B cell (primary cell): ENCODE measurements at regions not wholly inside any gene's neighbourhood (a gene's known extent, or its start where the extent isn't known, plus 50 kb on each side); places are given as distances from the start of the nearest gene placed in this dataset.

Experiments
- ATAC-seq: fragments of 200-7000 bp; cut with Tn5 transposase; one replicate; pipeline ENCODE4 v1.10.0; 2021; ENCODE audit warnings: low read depth, mild to moderate bottlenecking, moderate number of reproducible peaks, moderate library complexity
- CTCF ChIA-PET: fragments of 350-600 bp; sonication (Branson Sonifier 250); formaldehyde crosslinking; loops from one replicate; lab custom pipeline; 2021; ENCODE audit warnings: antibody characterized with exemption, inconsistent platforms; lab: Charles Lee
- POLR2A ChIA-PET: fragments of 350-600 bp; sonication (Branson Sonifier 250); formaldehyde crosslinking; loops from one replicate; lab custom pipeline; 2021; ENCODE audit warnings: antibody characterized with exemption; lab: Charles Lee
- DNase-seq: peaks from one replicate; pipeline ENCODE4 v3.0.0; 2013
- H2AFZ ChIP-seq: 2 replicates; pipeline ENCODE4 v1.6.1; 2012; ENCODE audit warnings: mild to moderate bottlenecking, low read depth, low read length; ENCODE audit not compliant: insufficient read depth, poor library complexity, severe bottlenecking
- H3K27ac ChIP-seq, 2 donors: 1 replicate in 1 of 2; 2 replicates in 1 of 2; pipeline ENCODE4 v1.5.1; 2012 to 2013; ENCODE audit warnings: low read length in 2 of 2, mild to moderate bottlenecking in 2 of 2, moderate library complexity in 1 of 2
- H3K27me3 ChIP-seq, 4 experiments: fragments of 200-600 bp in 1 of 4; sonication (generic) in 1 of 4; replicated peaks in 1 of 4; 1 replicate in 2 of 4; 2 replicates in 2 of 4; pipeline versions ENCODE4 v1.6.1 to v1.7.0; 2013 to 2016; ENCODE audit warnings: low read length in 3 of 4, mild to moderate bottlenecking in 2 of 4, mixed read lengths in 1 of 4, moderate library complexity in 1 of 4; ENCODE audit not compliant: insufficient read depth in 4 of 4, control insufficient read depth in 3 of 4; ENCODE audit errors: control extremely low read depth in 1 of 4
- H3K36me3 ChIP-seq, 2 experiments: replicated peaks in 1 of 2; 1 replicate in 1 of 2; 2 replicates in 1 of 2; pipeline versions ENCODE4 v1.6.1 to v1.7.1; 2013; ENCODE audit warnings: low read length in 1 of 2; ENCODE audit not compliant: insufficient read depth in 2 of 2, control insufficient read depth in 1 of 2; ENCODE audit errors: control extremely low read depth in 1 of 2, extremely low read depth in 1 of 2
- H3K4me1 ChIP-seq, 2 donors: fragments of 200-600 bp in 1 of 2; sonication (generic) in 1 of 2; 1 replicate in 1 of 2; 2 replicates in 1 of 2; pipeline versions ENCODE4 v1.5.1 to v1.6.1; 2013 to 2017; ENCODE audit warnings: low read length in 2 of 2; ENCODE audit not compliant: control insufficient read depth in 2 of 2, insufficient read depth in 2 of 2
- H3K4me2 ChIP-seq: replicated peaks from 2 replicates; pipeline ENCODE3; 2012; ENCODE audit warnings: mild to moderate bottlenecking, low read depth, low read length; ENCODE audit not compliant: poor library complexity, severe bottlenecking
- H3K4me3 ChIP-seq, 5 experiments: fragments of 200-600 bp in 1 of 5; sonication (generic) in 1 of 5; 1 replicate in 3 of 5; 2 replicates in 2 of 5; pipeline versions ENCODE4 v1.5.1 to v1.7.0; 2011 to 2016; ENCODE audit warnings: low read length in 4 of 5, mild to moderate bottlenecking in 4 of 5, low read depth in 2 of 5, control low read depth in 1 of 5, moderate library complexity in 1 of 5; ENCODE audit not compliant: insufficient read depth in 1 of 5; ENCODE audit errors: control extremely low read depth in 1 of 5, extremely low read depth in 1 of 5
- H3K79me2 ChIP-seq: fragments of 200-600 bp; sonication (generic); one replicate; pipeline ENCODE4 v1.6.0; 2016; ENCODE audit warnings: low read length; ENCODE audit not compliant: control insufficient read depth, insufficient read depth
- H3K9ac ChIP-seq: fragments of 200-600 bp; sonication (generic); 2 replicates; pipeline ENCODE4 v1.6.1; 2017; ENCODE audit warnings: mild to moderate bottlenecking, low read length, moderate library complexity
- H3K9me3 ChIP-seq, 3 donors: one replicate each; pipeline versions ENCODE4 v1.6.1 to v1.7.1; 2013; ENCODE audit warnings: low read length in 2 of 3; ENCODE audit not compliant: control insufficient read depth in 2 of 3, insufficient read depth in 1 of 3; ENCODE audit errors: control extremely low read depth in 1 of 3
- H4K20me1 ChIP-seq: 2 replicates; pipeline ENCODE4 v1.6.0; 2012; ENCODE audit warnings: mild to moderate bottlenecking, low read length; ENCODE audit not compliant: insufficient read depth, control insufficient read depth, poor library complexity, severe bottlenecking
- H3K27ac Mint-ChIP-seq: one replicate; pipeline ENCODE4 v1.8.0; 2021; ENCODE audit warnings: mixed read lengths
- H3K27me3 Mint-ChIP-seq: one replicate; pipeline ENCODE4 v1.8.0; 2021; ENCODE audit warnings: mixed read lengths
- H3K4me1 Mint-ChIP-seq: one replicate; pipeline ENCODE4 v1.8.0; 2021; ENCODE audit warnings: mixed read lengths
- H3K4me3 Mint-ChIP-seq: one replicate; pipeline ENCODE4 v1.8.0; 2021; ENCODE audit warnings: mixed read lengths
- H3K9me3 Mint-ChIP-seq: one replicate; pipeline ENCODE4 v1.8.0; 2022; ENCODE audit warnings: mixed read lengths; ENCODE audit not compliant: insufficient read depth
- EZH2 ChIP-seq: IDR thresholded peaks from 2 replicates; pipeline ENCODE4 v1.6.1; 2012; ENCODE audit warnings: borderline replicate concordance, low read depth, mild to moderate bottlenecking, moderate library complexity, low read length; ENCODE audit not compliant: insufficient read depth, poor library complexity, severe bottlenecking
- WGBS: methylation state at CpG from one replicate; pipeline ENCODE4 v1.1.5; 2013; ENCODE audit warnings: missing lambda C conversion rate; ENCODE audit not compliant: insufficient coverage; 5-methylcytosine and 5-hydroxymethylcytosine counted together
- intact Hi-C: fragments of 100-400 bp; cut with micrococcal nuclease; formaldehyde crosslinking; loops from one replicate; pipeline ENCODE4 v1.10.0; 2022
- TF ChIP-seq, protein P1 (sequence below): fragments of 200-600 bp; IDR thresholded peaks from one replicate; pipeline ENCODE4 v1.8.0; 2022; ENCODE audit warnings: antibody characterized with exemption, mild to moderate bottlenecking

DNA sequence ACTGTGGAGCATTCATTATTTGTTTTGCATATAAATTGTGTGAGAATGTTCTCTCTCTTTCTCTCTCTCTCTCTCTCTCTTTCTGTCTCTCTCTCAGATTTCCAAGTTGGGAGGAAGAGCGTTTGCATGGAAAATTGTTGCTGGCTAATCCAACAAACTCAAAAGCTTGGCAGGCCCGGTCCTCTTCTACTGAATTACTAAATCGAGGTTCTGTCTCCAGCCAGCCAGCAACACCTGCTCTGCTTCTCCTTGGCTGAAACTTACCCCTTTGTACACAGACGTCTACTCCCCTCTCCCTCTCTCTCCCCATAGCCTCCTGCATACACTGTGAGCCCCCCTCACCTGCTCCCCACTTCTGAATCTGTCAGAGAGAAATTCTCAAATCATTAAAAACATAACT, 996.4 kb upstream of the AUTS2 start:
- no peaks in the 10 kb centered on the region for H3K27me3 ChIP-seq
- ATAC-seq, result no peak
- H3K9me3 ChIP-seq, result peaks cover 0 to 2% (median 1%) of the 10 kb centered on the region in 3 donors
- Mint-ChIP-seq H3K27ac (no peak overlapping the region), H3K4me3 (no peak overlapping the region), H3K4me1 (no peaks in the 10 kb centered on the region), H3K9me3 (peaks cover 3% of the 10 kb centered on the region), H3K27me3 (no peaks in the 10 kb centered on the region)
- H2AFZ ChIP-seq, result no peak overlapping the region
- H3K36me3 ChIP-seq, result no peaks in the 10 kb centered on the region
- intact Hi-C loops, result no loop called here
- POLR2A ChIA-PET, result no interaction called here
- no peak overlapping the region for H3K27ac ChIP-seq
- no peak for DNase-seq
- no peak overlapping the region for H3K4me3 ChIP-seq
- 89% methylated on average over 4 of the region's 4 CpGs for WGBS
- no peaks in the 10 kb centered on the region for H3K4me1 ChIP-seq
- no peak for TF ChIP-seq EZH2
- TF ChIP-seq, protein P1, sequence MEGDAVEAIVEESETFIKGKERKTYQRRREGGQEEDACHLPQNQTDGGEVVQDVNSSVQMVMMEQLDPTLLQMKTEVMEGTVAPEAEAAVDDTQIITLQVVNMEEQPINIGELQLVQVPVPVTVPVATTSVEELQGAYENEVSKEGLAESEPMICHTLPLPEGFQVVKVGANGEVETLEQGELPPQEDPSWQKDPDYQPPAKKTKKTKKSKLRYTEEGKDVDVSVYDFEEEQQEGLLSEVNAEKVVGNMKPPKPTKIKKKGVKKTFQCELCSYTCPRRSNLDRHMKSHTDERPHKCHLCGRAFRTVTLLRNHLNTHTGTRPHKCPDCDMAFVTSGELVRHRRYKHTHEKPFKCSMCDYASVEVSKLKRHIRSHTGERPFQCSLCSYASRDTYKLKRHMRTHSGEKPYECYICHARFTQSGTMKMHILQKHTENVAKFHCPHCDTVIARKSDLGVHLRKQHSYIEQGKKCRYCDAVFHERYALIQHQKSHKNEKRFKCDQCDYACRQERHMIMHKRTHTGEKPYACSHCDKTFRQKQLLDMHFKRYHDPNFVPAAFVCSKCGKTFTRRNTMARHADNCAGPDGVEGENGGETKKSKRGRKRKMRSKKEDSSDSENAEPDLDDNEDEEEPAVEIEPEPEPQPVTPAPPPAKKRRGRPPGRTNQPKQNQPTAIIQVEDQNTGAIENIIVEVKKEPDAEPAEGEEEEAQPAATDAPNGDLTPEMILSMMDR, result no peak
- H3K9ac ChIP-seq, result no peak overlapping the region
- no peaks in the 10 kb centered on the region for H4K20me1 ChIP-seq
- H3K4me2 ChIP-seq, result no peak overlapping the region
- CTCF ChIA-PET, result no interaction called here
- no peaks in the 10 kb centered on the region for H3K79me2 ChIP-seq

- ChIA-PET CTCF (interaction anchor here (0.5 kb wide), 1 partner anchor 90 kb away, joined by 3 read pairs; no protein-coding TSS in a partner anchor), POLR2A (no interaction called here)
- H3K27me3 Mint-ChIP-seq, result no peaks in the 10 kb centered on the region
- Histone ChIP-seq H3K4me3 (no peak overlapping the region), H3K4me1 (no peaks in the 10 kb centered on the region), H3K27ac (no peak overlapping the region), H3K9ac (no peak overlapping the region), H3K27me3 (no peaks in the 10 kb centered on the region), H2AFZ (no peak overlapping the region), H3K79me2 (no peaks in the 10 kb centered on the region), H4K20me1 (no peaks in the 10 kb centered on the region), H3K9me3 (peaks cover 0 to 14% (median 0%) of the 10 kb centered on the region in 3 donors), H3K36me3 (no peaks in the 10 kb centered on the region), H3K4me2 (no peak overlapping the region)
- WGBS, result 30% methylated on average over 1 of the region's 1 CpG
- no peaks in the 10 kb centered on the region for H3K4me1 Mint-ChIP-seq
- no peak overlapping the region for H3K4me3 Mint-ChIP-seq
- no peak for DNase-seq
- ATAC-seq, result no peak
- peaks cover 10% of the 10 kb centered on the region for H3K9me3 Mint-ChIP-seq
- TF ChIP-seq, protein P1, result no peak
- TF ChIP-seq EZH2, result no peak
- no peak overlapping the region for H3K27ac Mint-ChIP-seq
- intact Hi-C loops, result no loop called here
Observed at GRCh38 chr7:68604541-68604940, 993.7 kb upstream of the AUTS2 start.
